ENCODE measurements at regions not wholly inside any gene's neighbourhood (a gene's known extent, or its start where the extent isn't known, plus 50 kb on each side); places are given as distances from the start of the nearest gene placed in this dataset.

DNA sequence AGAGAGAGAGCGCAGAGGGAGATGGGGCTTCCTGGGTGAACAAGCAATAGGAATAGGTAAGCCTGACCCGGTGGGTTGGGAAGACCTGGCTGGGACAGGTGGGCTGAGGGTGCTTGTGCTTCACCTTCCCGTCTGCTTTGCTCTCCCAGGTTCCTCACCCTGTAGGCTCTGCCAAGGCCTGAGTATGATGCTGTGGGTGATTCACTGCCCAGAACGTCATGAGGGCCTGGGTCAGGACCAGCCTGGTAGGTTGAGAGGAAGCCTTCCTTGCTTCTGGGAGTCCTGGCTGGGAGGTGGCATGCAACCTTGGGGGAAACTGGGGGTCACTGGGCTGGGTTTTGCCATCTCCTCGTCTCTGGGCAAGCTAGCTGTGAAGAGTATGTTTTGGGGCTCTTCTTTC lies 220.2 kb upstream of the APCDD1 start:
- H3K27me3 Mint-ChIP-seq: no peaks in the 10 kb centered on the region
- peaks cover 12% of the 10 kb centered on the region for H3K9me3 Mint-ChIP-seq
- H3K4me1 Mint-ChIP-seq (ENCODE audit: unreplicated experiment): peaks cover 29% of the 10 kb centered on the region
- H3K27ac Mint-ChIP-seq: no peak overlapping the region
- TF ChIP-seq, protein P1, sequence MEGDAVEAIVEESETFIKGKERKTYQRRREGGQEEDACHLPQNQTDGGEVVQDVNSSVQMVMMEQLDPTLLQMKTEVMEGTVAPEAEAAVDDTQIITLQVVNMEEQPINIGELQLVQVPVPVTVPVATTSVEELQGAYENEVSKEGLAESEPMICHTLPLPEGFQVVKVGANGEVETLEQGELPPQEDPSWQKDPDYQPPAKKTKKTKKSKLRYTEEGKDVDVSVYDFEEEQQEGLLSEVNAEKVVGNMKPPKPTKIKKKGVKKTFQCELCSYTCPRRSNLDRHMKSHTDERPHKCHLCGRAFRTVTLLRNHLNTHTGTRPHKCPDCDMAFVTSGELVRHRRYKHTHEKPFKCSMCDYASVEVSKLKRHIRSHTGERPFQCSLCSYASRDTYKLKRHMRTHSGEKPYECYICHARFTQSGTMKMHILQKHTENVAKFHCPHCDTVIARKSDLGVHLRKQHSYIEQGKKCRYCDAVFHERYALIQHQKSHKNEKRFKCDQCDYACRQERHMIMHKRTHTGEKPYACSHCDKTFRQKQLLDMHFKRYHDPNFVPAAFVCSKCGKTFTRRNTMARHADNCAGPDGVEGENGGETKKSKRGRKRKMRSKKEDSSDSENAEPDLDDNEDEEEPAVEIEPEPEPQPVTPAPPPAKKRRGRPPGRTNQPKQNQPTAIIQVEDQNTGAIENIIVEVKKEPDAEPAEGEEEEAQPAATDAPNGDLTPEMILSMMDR (conservative IDR thresholded peaks at IDR 0.05): no peak
- H3K4me3 Mint-ChIP-seq: peak overlapping the region; percentile 25
- DNase-seq (ENCODE audit: extremely low spot score, unreplicated experiment): no peak
- peaks cover 6% of the 10 kb centered on the region for H3K36me3 Mint-ChIP-seq

DNA sequence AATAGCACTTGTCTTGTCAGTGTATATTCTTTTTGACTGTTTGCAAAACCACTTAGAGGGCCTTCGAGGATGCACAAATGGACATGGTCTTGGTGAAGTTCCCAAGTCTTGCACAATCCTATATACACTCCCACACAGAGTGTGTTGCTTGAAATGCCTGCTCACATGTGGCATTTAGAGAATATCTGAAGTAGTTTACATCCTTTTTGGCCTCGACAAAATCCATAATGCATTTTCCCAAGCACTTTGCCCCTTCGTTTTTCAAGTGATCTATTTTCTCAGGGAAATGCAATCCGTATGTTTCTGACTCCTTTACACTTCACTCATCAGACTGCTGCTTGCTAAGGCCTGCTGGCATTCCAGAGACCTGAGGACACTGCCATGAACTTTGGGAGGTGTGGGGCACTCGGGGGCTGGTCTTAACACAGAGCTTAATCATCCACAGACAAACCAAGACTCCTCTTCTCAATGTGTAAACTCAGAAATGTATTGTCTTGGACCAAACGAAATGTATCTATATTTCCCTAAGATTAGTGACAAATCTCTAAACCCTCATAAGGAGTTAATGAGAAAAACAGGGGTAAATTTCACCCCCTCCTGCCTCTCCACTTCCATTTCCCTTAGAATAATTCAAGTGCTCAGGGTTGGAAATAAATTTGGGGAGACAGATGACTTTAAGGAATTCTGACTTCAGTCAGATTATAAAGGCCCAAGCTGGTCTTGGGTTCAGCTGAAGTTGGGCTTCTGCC lies 219.3 kb upstream of the APCDD1 start:
- Mint-ChIP-seq H3K4me1 (ENCODE audit: unreplicated experiment) (peaks cover 29% of the 10 kb centered on the region), H3K9me3 (peaks cover 12% of the 10 kb centered on the region), H3K36me3 (peaks cover 6% of the 10 kb centered on the region), H3K4me3 (no peak overlapping the region), H3K27me3 (no peaks in the 10 kb centered on the region), H3K27ac (no peak overlapping the region)
- no peak for DNase-seq (ENCODE audit: extremely low spot score, unreplicated experiment)
- TF ChIP-seq, protein P1 (conservative IDR thresholded peaks at IDR 0.05): no peak

DNA sequence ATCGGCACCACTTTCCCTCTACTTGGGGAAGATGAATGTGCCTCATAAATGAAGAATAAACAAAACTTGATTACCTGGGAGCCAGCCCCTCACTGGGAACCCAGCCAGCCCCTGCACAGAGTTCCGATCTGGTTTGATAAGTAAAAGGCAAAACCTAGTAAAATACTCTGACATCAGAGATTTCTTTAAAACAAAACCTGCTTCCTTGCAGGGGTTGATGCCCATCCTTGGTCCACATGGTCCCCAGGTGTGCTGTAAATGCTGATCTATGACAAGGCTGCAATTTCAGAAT lies 218.8 kb upstream of the APCDD1 start:
- H3K4me1 Mint-ChIP-seq (ENCODE audit: unreplicated experiment): peaks cover 29% of the 10 kb centered on the region
- H3K27me3 Mint-ChIP-seq: no peaks in the 10 kb centered on the region
- no peak for DNase-seq (ENCODE audit: extremely low spot score, unreplicated experiment)
- no peak overlapping the region for H3K27ac Mint-ChIP-seq
- peaks cover 12% of the 10 kb centered on the region for H3K9me3 Mint-ChIP-seq
- peaks cover 6% of the 10 kb centered on the region for H3K36me3 Mint-ChIP-seq
- H3K4me3 Mint-ChIP-seq: no peak overlapping the region
- TF ChIP-seq, protein P1 (conservative IDR thresholded peaks at IDR 0.05): no peak

DNA sequence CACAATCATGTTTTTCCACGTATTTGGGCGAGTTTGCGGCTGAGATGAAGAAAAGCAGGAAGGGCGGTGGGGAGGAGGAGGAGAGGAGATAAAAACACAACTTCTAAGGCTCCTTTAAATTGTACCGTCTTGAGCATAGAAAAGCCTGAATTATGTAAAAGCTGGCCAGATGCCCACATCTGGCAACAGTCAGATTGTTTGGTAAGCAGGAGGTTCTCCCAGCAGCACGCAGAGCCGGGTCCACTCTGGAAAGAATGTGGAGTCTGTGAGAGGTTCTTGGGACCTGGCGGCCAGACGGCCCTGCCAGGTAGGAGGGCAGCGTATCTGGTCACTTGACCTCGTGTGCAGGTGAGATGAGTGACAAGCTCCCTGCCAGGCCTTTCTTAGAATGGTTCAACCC lies 215.3 kb upstream of the APCDD1 start:
- no peaks in the 10 kb centered on the region for H3K9me3 Mint-ChIP-seq
- no peaks in the 10 kb centered on the region for H3K27me3 Mint-ChIP-seq
- peaks cover 33% of the 10 kb centered on the region for H3K4me1 Mint-ChIP-seq (ENCODE audit: unreplicated experiment)
- no peaks in the 10 kb centered on the region for H3K36me3 Mint-ChIP-seq
- peak overlapping the region; percentile 14 for H3K27ac Mint-ChIP-seq
- no peak for DNase-seq (ENCODE audit: extremely low spot score, unreplicated experiment)
- H3K4me3 Mint-ChIP-seq: peak overlapping the region; percentile 35
- TF ChIP-seq, protein P1 (conservative IDR thresholded peaks at IDR 0.05): no peak

DNA sequence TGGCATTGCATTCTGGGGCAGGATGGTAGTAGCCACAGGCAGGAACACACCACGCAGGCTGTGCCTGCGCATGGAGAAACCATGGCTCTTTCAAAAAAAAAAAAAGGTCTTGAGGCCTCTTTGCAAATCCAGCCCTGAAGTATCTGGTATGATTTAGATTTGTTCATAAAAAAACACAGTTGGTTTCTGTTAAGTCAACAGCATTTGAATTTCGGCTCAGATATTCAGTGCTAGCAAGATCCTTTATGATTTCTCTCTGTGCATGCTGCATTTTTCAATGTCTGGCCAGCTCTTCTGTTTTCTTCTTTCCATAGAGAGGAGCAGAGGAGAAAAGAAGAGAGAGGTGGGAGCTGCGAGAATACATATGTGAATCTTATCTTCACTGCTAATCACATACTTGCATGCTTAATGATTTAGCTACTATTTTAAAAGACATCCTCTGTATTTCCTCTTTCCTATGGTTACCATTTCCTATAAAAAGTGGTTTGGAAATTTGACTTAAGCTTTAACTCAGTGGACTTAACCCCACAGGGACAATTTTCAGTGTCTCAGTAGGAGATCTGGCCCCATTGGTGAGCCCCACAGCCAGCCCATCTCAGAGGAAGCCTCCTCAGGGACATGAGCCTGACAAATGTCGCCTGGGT lies 214.3 kb upstream of the APCDD1 start:
- Mint-ChIP-seq H3K36me3 (no peaks in the 10 kb centered on the region), H3K27me3 (no peaks in the 10 kb centered on the region), H3K9me3 (no peaks in the 10 kb centered on the region), H3K4me1 (ENCODE audit: unreplicated experiment) (peaks cover 31% of the 10 kb centered on the region), H3K27ac (no peak overlapping the region), H3K4me3 (no peak overlapping the region)
- no peak for DNase-seq (ENCODE audit: extremely low spot score, unreplicated experiment)
- TF ChIP-seq, protein P1 (conservative IDR thresholded peaks at IDR 0.05): no peak

Data from type B pancreatic cell (in vitro differentiated cells).